CD4-positive, alpha-beta T cell (primary cell): ENCODE measurements at regions not wholly inside any gene's neighbourhood (a gene's known extent, or its start where the extent isn't known, plus 50 kb on each side); places are given as distances from the start of the nearest gene placed in this dataset.

ENCODE experiments used
- ATAC-seq: fragments of 200-7000 bp; cut with Tn5 transposase; one replicate; pipeline ENCODE4 v1.10.0; 2022; ENCODE audit warnings: mild to moderate bottlenecking; ENCODE audit not compliant: poor library complexity
- CTCF ChIA-PET: fragments of 350-600 bp; sonication (Branson Sonifier 250); formaldehyde crosslinking; loops from one replicate; lab custom pipeline; 2021; ENCODE audit warnings: antibody characterized with exemption, inconsistent platforms; lab: Charles Lee
- POLR2A ChIA-PET: fragments of 350-600 bp; sonication (Branson Sonifier 250); formaldehyde crosslinking; loops from one replicate; lab custom pipeline; 2021; ENCODE audit warnings: antibody characterized with exemption, inconsistent platforms; lab: Charles Lee
- DNase-seq, 14 experiments: peaks; one replicate each; pipeline ENCODE4 v3.0.0-alpha.2; 2013 to 2020; ENCODE audit warnings: mixed read lengths in 2 of 14
- H3K27ac ChIP-seq, 2 donors: one replicate each; pipeline versions ENCODE4 v1.5.1 to v1.7.0; 2013; ENCODE audit warnings: low read length in 2 of 2, low read depth in 1 of 2, mild to moderate bottlenecking in 1 of 2
- H3K27me3 ChIP-seq, 2 experiments: 1 replicate in 1 of 2; 2 replicates in 1 of 2; pipeline versions ENCODE4 v1.6.1 to v1.7.0; 2013; ENCODE audit warnings: low read length in 2 of 2, control low read depth in 1 of 2, mild to moderate bottlenecking in 1 of 2, moderate library complexity in 1 of 2; ENCODE audit not compliant: insufficient read depth in 2 of 2, control insufficient read depth in 1 of 2
- H3K36me3 ChIP-seq: one replicate; pipeline ENCODE4 v1.6.1; 2013; ENCODE audit warnings: low read length, control low read depth; ENCODE audit not compliant: insufficient read depth
- H3K4me1 ChIP-seq: one replicate; pipeline ENCODE4 v1.6.1; 2013; ENCODE audit warnings: low read length, control low read depth; ENCODE audit not compliant: insufficient read depth
- H3K4me3 ChIP-seq: one replicate; pipeline ENCODE4 v1.5.1; 2013; ENCODE audit warnings: mild to moderate bottlenecking, low read length, moderate library complexity
- H3K9me3 ChIP-seq, 2 experiments: 1 replicate in 1 of 2; 2 replicates in 1 of 2; pipeline versions ENCODE4 v1.6.1 to v1.7.0; 2013; ENCODE audit warnings: low read length in 2 of 2, mild to moderate bottlenecking in 2 of 2, control low read depth in 1 of 2, moderate library complexity in 1 of 2; ENCODE audit not compliant: control insufficient read depth in 1 of 2, insufficient read depth in 1 of 2
- H3K27ac Mint-ChIP-seq: one replicate; pipeline ENCODE4 v1.8.0; 2020; ENCODE audit warnings: mixed read lengths
- H3K27me3 Mint-ChIP-seq: one replicate; pipeline ENCODE4 v1.8.0; 2021; ENCODE audit warnings: mixed read lengths
- H3K36me3 Mint-ChIP-seq: one replicate; pipeline ENCODE4 v1.8.0; 2021; ENCODE audit warnings: low read depth, mixed read lengths
- H3K4me1 Mint-ChIP-seq: one replicate; pipeline ENCODE4 v1.8.0; 2021; ENCODE audit warnings: low read depth, mixed read lengths
- H3K4me3 Mint-ChIP-seq: one replicate; pipeline ENCODE4 v1.8.0; 2020; ENCODE audit warnings: mild to moderate bottlenecking, mixed read lengths
- H3K9me3 Mint-ChIP-seq: one replicate; pipeline ENCODE4 v1.8.0; 2020; ENCODE audit warnings: mixed read lengths
- intact Hi-C, 2 experiments: fragments of 100-400 bp; cut with DNase I in 1 of 2; cut with micrococcal nuclease in 1 of 2; formaldehyde crosslinking; loops; one replicate each; pipeline versions ENCODE4 v1.15.1 to v1.9.0; 2023 to 2025; cut with DNase I, micrococcal nuclease
- TF ChIP-seq, protein P1 (sequence below): fragments of 200-600 bp; IDR thresholded peaks from one replicate; pipeline ENCODE4 v1.8.0; 2022; ENCODE audit warnings: antibody characterized with exemption, mild to moderate bottlenecking

DNA sequence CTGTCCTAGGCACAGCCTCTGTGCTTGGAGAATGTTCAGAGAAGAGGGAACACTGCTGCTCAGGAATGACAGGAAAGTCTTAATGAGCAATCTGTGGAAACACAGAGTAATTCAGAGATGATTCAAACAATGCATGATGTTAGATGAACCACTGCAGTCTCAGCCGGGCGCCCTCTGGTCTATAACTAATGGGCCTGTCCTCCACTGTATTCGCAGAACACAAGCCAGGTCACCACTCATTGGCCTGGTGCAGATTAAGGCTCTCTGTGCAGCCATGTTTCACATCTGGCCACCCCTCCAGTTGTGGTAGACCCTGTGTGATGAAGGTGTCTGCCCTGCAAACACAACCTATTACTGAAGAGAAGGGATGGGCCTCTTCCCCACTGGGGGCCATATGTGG, 281.7 kb upstream of the ROPN1 start:
- Histone ChIP-seq H3K27ac (no peak overlapping the region), H3K27me3 (peaks cover 0 to 2% of the 10 kb centered on the region in 2 experiments), H3K36me3 (no peaks in the 10 kb centered on the region), H3K4me3 (no peak overlapping the region), H3K9me3 (peaks cover 0 to 5% of the 10 kb centered on the region in 2 experiments), H3K4me1 (no peaks in the 10 kb centered on the region)
- TF ChIP-seq, protein P1, sequence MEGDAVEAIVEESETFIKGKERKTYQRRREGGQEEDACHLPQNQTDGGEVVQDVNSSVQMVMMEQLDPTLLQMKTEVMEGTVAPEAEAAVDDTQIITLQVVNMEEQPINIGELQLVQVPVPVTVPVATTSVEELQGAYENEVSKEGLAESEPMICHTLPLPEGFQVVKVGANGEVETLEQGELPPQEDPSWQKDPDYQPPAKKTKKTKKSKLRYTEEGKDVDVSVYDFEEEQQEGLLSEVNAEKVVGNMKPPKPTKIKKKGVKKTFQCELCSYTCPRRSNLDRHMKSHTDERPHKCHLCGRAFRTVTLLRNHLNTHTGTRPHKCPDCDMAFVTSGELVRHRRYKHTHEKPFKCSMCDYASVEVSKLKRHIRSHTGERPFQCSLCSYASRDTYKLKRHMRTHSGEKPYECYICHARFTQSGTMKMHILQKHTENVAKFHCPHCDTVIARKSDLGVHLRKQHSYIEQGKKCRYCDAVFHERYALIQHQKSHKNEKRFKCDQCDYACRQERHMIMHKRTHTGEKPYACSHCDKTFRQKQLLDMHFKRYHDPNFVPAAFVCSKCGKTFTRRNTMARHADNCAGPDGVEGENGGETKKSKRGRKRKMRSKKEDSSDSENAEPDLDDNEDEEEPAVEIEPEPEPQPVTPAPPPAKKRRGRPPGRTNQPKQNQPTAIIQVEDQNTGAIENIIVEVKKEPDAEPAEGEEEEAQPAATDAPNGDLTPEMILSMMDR: no peak
- no peaks in the 10 kb centered on the region for H3K4me1 Mint-ChIP-seq
- H3K36me3 Mint-ChIP-seq: no peaks in the 10 kb centered on the region
- no peak overlapping the region for H3K4me3 Mint-ChIP-seq
- DNase-seq (no peak), ATAC-seq (no peak)
- no peaks in the 10 kb centered on the region for H3K9me3 Mint-ChIP-seq
- POLR2A ChIA-PET: no interaction called here
- intact Hi-C loops: no loop called here
- CTCF ChIA-PET: no interaction called here
- H3K27me3 Mint-ChIP-seq: peaks cover 5% of the 10 kb centered on the region
- no peak overlapping the region for H3K27ac Mint-ChIP-seq

DNA sequence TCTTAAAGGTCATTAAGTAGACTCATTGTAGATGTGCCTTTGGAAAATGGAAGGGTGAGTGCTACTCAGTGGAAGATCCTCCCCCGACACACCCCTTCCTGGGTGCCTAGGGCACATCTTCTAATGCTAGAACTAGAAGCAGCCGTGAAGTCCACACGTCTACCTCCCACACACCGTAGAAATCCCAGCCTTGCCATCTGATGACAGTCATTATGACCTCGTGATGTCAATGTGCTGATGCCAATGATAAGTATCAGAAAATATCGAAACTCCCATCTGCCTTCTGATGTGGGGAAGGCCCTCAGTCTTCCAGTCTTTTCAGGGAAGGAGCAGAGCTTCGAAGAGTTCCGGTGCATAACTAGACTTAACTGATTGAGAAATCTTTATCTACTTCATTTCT, 282.1 kb upstream of the ROPN1 start:
- TF ChIP-seq, protein P1: no peak
- DNase-seq (no peak), ATAC-seq (no peak)
- Histone ChIP-seq H3K36me3 (no peaks in the 10 kb centered on the region), H3K4me1 (no peaks in the 10 kb centered on the region), H3K27me3 (peaks cover 0 to 2% of the 10 kb centered on the region in 2 experiments), H3K9me3 (peaks cover 0 to 1% of the 10 kb centered on the region in 2 experiments), H3K27ac (no peak overlapping the region), H3K4me3 (no peak overlapping the region)
- Mint-ChIP-seq H3K27me3 (peaks cover 5% of the 10 kb centered on the region), H3K4me1 (no peaks in the 10 kb centered on the region), H3K9me3 (no peaks in the 10 kb centered on the region), H3K4me3 (no peak overlapping the region), H3K27ac (no peak overlapping the region), H3K36me3 (no peaks in the 10 kb centered on the region)
- CTCF ChIA-PET: no interaction called here
- POLR2A ChIA-PET: no interaction called here
- intact Hi-C loops: no loop called here

DNA sequence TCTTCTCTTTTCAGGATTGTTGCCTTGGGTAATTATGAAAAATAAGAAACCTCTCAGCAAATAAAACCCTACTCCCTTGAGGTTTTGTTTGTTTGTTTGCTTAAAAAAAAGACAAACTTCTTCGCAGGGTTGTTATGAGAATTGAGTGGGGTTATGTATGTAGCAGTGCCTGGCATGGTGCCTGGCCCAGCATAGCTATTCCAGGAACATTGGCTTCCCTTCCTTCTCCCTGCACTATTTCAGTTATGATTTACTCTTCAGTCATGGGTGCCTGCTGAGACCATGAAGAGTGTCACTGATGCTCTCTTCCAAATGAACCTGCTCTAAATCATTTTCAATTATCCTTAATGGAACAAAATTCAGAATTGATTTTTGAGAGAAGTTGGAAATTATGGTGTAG, 283.5 kb upstream of the ROPN1 start:
- Histone ChIP-seq H3K4me3 (no peak overlapping the region), H3K4me1 (no peaks in the 10 kb centered on the region), H3K36me3 (no peaks in the 10 kb centered on the region), H3K27ac (no peak overlapping the region), H3K27me3 (peaks cover 0 to 2% of the 10 kb centered on the region in 2 experiments), H3K9me3 (no peaks in the 10 kb centered on the region)
- ATAC-seq (no peak), DNase-seq (no peak)
- CTCF ChIA-PET: no interaction called here
- POLR2A ChIA-PET: no interaction called here
- intact Hi-C loops: no loop called here
- Mint-ChIP-seq H3K4me1 (no peaks in the 10 kb centered on the region), H3K27ac (no peak overlapping the region), H3K36me3 (no peaks in the 10 kb centered on the region), H3K9me3 (no peaks in the 10 kb centered on the region), H3K4me3 (no peak overlapping the region), H3K27me3 (peaks cover 13% of the 10 kb centered on the region)
- TF ChIP-seq, protein P1: no peak
